ENCODE measurements at regions not wholly inside any gene's neighbourhood (a gene's known extent, or its start where the extent isn't known, plus 50 kb on each side); places are given as distances from the start of the nearest gene placed in this dataset.

DNA sequence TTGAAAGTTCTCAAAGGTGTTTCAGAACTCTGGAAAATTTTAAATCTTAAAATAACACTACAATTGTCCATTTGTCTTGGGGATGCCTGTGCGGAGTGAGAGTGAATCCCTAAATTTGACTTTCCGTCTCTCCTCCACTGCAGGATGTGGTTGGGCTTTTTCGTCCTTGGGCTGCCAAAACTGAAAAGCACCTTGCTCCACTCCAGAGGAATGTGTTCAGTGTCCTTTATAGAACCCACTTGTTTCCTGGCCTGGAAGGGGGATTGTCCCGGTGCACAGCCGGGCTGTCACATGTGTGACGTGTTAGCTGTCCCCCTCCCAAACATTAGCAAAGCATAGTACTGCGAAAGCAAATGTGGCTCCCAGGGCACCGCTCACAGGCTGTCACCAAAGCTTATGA is 69.6 kb upstream of the ATP10A start:
- Mint-ChIP-seq H3K9me3 (peaks cover 0 to 8% of the 10 kb centered on the region in 2 donors), H3K36me3 (peaks cover 12% of the 10 kb centered on the region), H3K27ac (no peak overlapping the region), H3K27me3 (ENCODE audit: low read depth in 2 of 2) (peaks cover 11 to 30% of the 10 kb centered on the region in 2 donors), H3K4me1 (peaks cover 5 to 8% of the 10 kb centered on the region in 2 donors), H3K4me3 (no peak overlapping the region)
- Histone ChIP-seq H3K4me1 (ENCODE audit: control insufficient read depth, insufficient read depth, low read length) (peaks cover 11% of the 10 kb centered on the region), H3K27ac (ENCODE audit: low read length) (no peak overlapping the region), H3K36me3 (ENCODE audit: control insufficient read depth, insufficient read depth, low read length) (no peaks in the 10 kb centered on the region), H3K27me3 (ENCODE audit: control insufficient read depth, insufficient read depth, low read length) (no peaks in the 10 kb centered on the region), H3K9me3 (ENCODE audit: control insufficient read depth, insufficient read depth, low read length) (no peaks in the 10 kb centered on the region), H3K4me3 (ENCODE audit: low read length) (no peak overlapping the region)
- intact Hi-C loops (cut with micrococcal nuclease), result loop anchor here (10.0 kb wide), 1 partner anchor 418 kb away; no protein-coding TSS in a partner anchor
- TF ChIP-seq, protein P1, sequence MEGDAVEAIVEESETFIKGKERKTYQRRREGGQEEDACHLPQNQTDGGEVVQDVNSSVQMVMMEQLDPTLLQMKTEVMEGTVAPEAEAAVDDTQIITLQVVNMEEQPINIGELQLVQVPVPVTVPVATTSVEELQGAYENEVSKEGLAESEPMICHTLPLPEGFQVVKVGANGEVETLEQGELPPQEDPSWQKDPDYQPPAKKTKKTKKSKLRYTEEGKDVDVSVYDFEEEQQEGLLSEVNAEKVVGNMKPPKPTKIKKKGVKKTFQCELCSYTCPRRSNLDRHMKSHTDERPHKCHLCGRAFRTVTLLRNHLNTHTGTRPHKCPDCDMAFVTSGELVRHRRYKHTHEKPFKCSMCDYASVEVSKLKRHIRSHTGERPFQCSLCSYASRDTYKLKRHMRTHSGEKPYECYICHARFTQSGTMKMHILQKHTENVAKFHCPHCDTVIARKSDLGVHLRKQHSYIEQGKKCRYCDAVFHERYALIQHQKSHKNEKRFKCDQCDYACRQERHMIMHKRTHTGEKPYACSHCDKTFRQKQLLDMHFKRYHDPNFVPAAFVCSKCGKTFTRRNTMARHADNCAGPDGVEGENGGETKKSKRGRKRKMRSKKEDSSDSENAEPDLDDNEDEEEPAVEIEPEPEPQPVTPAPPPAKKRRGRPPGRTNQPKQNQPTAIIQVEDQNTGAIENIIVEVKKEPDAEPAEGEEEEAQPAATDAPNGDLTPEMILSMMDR (IDR thresholded peaks at IDR 0.05), result no peak
- no peak for DNase-seq
- no peak for ATAC-seq
- WGBS (ENCODE audit: insufficient coverage), result 96% methylated on average over 8 of the region's 8 CpGs

- no peak overlapping the region for H3K4me3 Mint-ChIP-seq
Measured at GRCh38 chr15:25931851-25932250, 68.7 kb upstream of the ATP10A start.

GRCh38 chr15:25930931-25931330 is 67.8 kb upstream of the ATP10A start:
- no peak overlapping the region for H3K27ac Mint-ChIP-seq
- no peak for DNase-seq
- 92% methylated on average over 2 of the region's 2 CpGs for WGBS (ENCODE audit: insufficient coverage)
- Histone ChIP-seq H3K4me1 (ENCODE audit: control insufficient read depth, insufficient read depth, low read length) (peaks cover 11% of the 10 kb centered on the region), H3K4me3 (ENCODE audit: low read length) (no peak overlapping the region), H3K27ac (ENCODE audit: low read length) (no peak overlapping the region), H3K36me3 (ENCODE audit: control insufficient read depth, insufficient read depth, low read length) (no peaks in the 10 kb centered on the region), H3K27me3 (ENCODE audit: control insufficient read depth, insufficient read depth, low read length) (no peaks in the 10 kb centered on the region), H3K9me3 (ENCODE audit: control insufficient read depth, insufficient read depth, low read length) (no peaks in the 10 kb centered on the region)
- TF ChIP-seq, protein P1 (IDR thresholded peaks at IDR 0.05), result no peak
- peaks cover 0 to 8% of the 10 kb centered on the region in 2 donors for H3K9me3 Mint-ChIP-seq
- peaks cover 5 to 8% of the 10 kb centered on the region in 2 donors for H3K4me1 Mint-ChIP-seq
- intact Hi-C loops (cut with micrococcal nuclease), result loop anchor here (10.0 kb wide), 1 partner anchor 416 kb away; no protein-coding TSS in a partner anchor
- no peak overlapping the region for H3K4me3 Mint-ChIP-seq
- peaks cover 11 to 33% of the 10 kb centered on the region in 2 donors for H3K27me3 Mint-ChIP-seq (ENCODE audit: low read depth in 2 of 2)
- no peak for ATAC-seq
- H3K36me3 Mint-ChIP-seq, result peaks cover 12% of the 10 kb centered on the region

More at GRCh38 chr15:25931851-25932250, 68.7 kb upstream of the ATP10A start:
- no peak overlapping the region for H3K27ac Mint-ChIP-seq
- no peak overlapping the region for H3K4me3 ChIP-seq (ENCODE audit: low read length)
- DNase-seq (no peak), ATAC-seq (no peak)
- H3K27ac ChIP-seq (ENCODE audit: low read length), result no peak overlapping the region
- peaks cover 11 to 33% of the 10 kb centered on the region in 2 donors for H3K27me3 Mint-ChIP-seq (ENCODE audit: low read depth in 2 of 2)
- H3K27me3 ChIP-seq (ENCODE audit: control insufficient read depth, insufficient read depth, low read length), result no peaks in the 10 kb centered on the region
- H3K9me3 Mint-ChIP-seq, result peaks cover 0 to 8% of the 10 kb centered on the region in 2 donors
- peaks cover 11% of the 10 kb centered on the region for H3K4me1 ChIP-seq (ENCODE audit: control insufficient read depth, insufficient read depth, low read length)
- H3K9me3 ChIP-seq (ENCODE audit: control insufficient read depth, insufficient read depth, low read length), result no peaks in the 10 kb centered on the region
- TF ChIP-seq, protein P1 (IDR thresholded peaks at IDR 0.05), result no peak
- no peaks in the 10 kb centered on the region for H3K36me3 ChIP-seq (ENCODE audit: control insufficient read depth, insufficient read depth, low read length)
- 100% methylated on average over 1 of the region's 1 CpG for WGBS (ENCODE audit: insufficient coverage)
- H3K4me1 Mint-ChIP-seq, result peaks cover 5 to 8% of the 10 kb centered on the region in 2 donors
- intact Hi-C loops (cut with micrococcal nuclease), result loop anchor here (10.0 kb wide), 1 partner anchor 417 kb away; no protein-coding TSS in a partner anchor
- H3K36me3 Mint-ChIP-seq, result peaks cover 12% of the 10 kb centered on the region

All from natural killer cell (primary cell).